ENCODE measurements at regions not wholly inside any gene's neighbourhood (a gene's known extent, or its start where the extent isn't known, plus 50 kb on each side); places are given as distances from the start of the nearest gene placed in this dataset.

DNA sequence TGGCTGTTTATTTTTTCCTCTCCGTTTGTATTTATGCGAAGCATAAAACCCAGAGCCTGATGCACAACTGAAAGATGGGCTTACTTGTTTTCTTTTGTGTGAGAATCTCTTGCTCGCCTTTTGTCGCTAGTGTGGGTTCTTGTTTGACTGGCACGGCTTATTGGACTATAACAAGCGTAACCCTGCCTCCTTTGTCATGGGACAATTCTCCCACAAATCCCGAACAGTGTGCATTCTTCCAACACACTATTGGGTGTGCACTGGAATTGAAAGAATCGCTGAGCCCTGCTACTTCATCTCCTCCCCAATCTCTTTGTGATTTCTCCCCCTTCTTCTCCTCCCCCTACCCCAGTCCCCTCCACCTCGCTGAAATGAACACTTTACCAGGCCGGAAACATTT lies 110.8 kb downstream of the ZIC5 start:
- Histone ChIP-seq H3K79me2 (ENCODE audit: control insufficient read depth, insufficient read depth, low read length) (no peaks in the 10 kb centered on the region), H3K27me3 (ENCODE audit: control insufficient read depth, extremely low read depth, insufficient read depth, low read length) (peaks cover 11% of the 10 kb centered on the region), H3K36me3 (ENCODE audit: control insufficient read depth in 2 of 2, extremely low read depth in 1 of 2, insufficient read depth in 2 of 2, low read length in 2 of 2) (no peaks in the 10 kb centered on the region), H2AFZ (ENCODE audit: control insufficient read depth, low read length) (no peak overlapping the region), H3K9ac (ENCODE audit: control insufficient read depth, extremely low read depth, insufficient read depth, low read length) (no peak overlapping the region), H3K4me2 (ENCODE audit: control insufficient read depth, extremely low read depth, insufficient read depth, low read depth, low read length) (no peak overlapping the region), H3K27ac (ENCODE audit: control insufficient read depth, insufficient read depth, low read length) (no peak overlapping the region), H4K20me1 (ENCODE audit: control insufficient read depth, extremely low read depth, insufficient read depth, low read length) (no peaks in the 10 kb centered on the region), H3K4me1 (ENCODE audit: control insufficient read depth, extremely low read depth, insufficient read depth, low read length) (no peaks in the 10 kb centered on the region), H3K4me3 (ENCODE audit: control insufficient read depth in 2 of 3, extremely low read depth in 1 of 3, insufficient read depth in 2 of 3, low read depth in 1 of 3, low read length in 3 of 3) (no peak overlapping the region), H3K9me3 (ENCODE audit: control insufficient read depth, low read depth, low read length) (no peaks in the 10 kb centered on the region), H3K9me1 (ENCODE audit: control insufficient read depth, extremely low read depth, insufficient read depth, low read length) (no peaks in the 10 kb centered on the region)
- DNase-seq (ENCODE audit: low read depth, low spot score) (no peak), FAIRE-seq (no peak)
- dilution Hi-C loops (cut with MboI; ENCODE audit: extremely low pct_ligation_motif_present, low sequenced_read_pairs) = no loop called here
- TF ChIP-seq, protein P1, sequence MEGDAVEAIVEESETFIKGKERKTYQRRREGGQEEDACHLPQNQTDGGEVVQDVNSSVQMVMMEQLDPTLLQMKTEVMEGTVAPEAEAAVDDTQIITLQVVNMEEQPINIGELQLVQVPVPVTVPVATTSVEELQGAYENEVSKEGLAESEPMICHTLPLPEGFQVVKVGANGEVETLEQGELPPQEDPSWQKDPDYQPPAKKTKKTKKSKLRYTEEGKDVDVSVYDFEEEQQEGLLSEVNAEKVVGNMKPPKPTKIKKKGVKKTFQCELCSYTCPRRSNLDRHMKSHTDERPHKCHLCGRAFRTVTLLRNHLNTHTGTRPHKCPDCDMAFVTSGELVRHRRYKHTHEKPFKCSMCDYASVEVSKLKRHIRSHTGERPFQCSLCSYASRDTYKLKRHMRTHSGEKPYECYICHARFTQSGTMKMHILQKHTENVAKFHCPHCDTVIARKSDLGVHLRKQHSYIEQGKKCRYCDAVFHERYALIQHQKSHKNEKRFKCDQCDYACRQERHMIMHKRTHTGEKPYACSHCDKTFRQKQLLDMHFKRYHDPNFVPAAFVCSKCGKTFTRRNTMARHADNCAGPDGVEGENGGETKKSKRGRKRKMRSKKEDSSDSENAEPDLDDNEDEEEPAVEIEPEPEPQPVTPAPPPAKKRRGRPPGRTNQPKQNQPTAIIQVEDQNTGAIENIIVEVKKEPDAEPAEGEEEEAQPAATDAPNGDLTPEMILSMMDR (optimal IDR thresholded peaks at IDR 0.05 in 1 of 3, IDR thresholded peaks at IDR 0.05 in 1 of 3, conservative IDR thresholded peaks at IDR 0.05 in 1 of 3; ENCODE audit: extremely low read depth in 1 of 3, insufficient read depth in 2 of 3, low read length in 3 of 3) = no peak
- TF ChIP-seq EZH2 (IDR thresholded peaks at IDR 0.05; ENCODE audit: low read length) = no peak

DNA sequence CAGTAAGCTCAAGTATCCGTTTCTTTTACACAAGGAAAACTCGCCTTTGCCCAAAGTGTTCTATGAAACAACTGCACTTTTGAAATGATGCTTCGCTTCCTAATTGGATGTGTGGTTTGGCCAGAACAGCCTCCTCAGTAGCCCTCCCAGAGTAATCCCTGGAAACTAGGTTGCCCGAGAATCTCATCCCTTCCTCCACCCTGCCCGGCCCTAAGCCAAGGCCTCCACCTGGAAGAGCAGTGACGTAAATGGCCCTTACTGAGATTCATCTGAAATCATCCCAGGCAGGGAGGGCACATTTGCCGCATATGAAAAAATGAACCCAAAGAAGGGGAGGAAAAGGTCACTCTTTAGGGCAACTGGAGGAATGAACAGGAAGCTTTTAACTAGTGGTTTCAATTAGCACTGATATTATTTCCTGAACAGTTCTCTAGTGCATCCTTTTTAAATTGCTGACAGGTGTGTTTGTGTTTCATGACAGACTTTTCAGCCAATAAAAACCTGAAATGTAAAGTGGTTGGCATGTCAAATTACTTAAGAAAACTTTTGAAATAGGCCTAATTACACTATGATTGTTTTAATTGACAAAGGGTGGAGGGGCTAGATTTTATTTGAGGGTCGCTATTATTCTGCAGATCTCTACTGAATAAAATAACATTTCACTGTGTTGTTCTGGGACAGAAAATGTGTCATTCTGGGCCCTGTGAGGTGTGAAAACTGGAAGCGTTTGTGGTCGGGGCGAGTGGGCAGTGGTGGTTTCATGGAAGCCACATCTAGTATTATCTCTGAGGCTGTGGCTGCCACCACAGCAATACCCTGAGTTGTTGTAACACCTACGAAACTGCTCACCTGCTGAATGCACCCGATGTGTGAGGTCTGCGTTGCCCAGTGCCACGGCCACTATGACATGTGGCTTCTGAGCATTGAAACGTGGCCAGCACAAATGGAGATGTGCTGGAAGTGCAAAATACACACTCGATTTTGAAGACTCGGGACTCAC lies 112.1 kb downstream of the ZIC5 start:
- H3K27ac ChIP-seq (ENCODE audit: control insufficient read depth, insufficient read depth, low read length) = no peak overlapping the region
- no peak overlapping the region for H2AFZ ChIP-seq (ENCODE audit: control insufficient read depth, low read length)
- H3K9me3 ChIP-seq (ENCODE audit: control insufficient read depth, low read depth, low read length) = no peaks in the 10 kb centered on the region
- no peaks in the 10 kb centered on the region for H3K9me1 ChIP-seq (ENCODE audit: control insufficient read depth, extremely low read depth, insufficient read depth, low read length)
- FAIRE-seq (no peak), DNase-seq (ENCODE audit: low read depth, low spot score) (no peak)
- H3K79me2 ChIP-seq (ENCODE audit: control insufficient read depth, insufficient read depth, low read length) = no peaks in the 10 kb centered on the region
- no peak overlapping the region for H3K4me2 ChIP-seq (ENCODE audit: control insufficient read depth, extremely low read depth, insufficient read depth, low read depth, low read length)
- no peak overlapping the region for H3K4me3 ChIP-seq (ENCODE audit: control insufficient read depth in 2 of 3, extremely low read depth in 1 of 3, insufficient read depth in 2 of 3, low read depth in 1 of 3, low read length in 3 of 3)
- H3K9ac ChIP-seq (ENCODE audit: control insufficient read depth, extremely low read depth, insufficient read depth, low read length) = no peak overlapping the region
- H4K20me1 ChIP-seq (ENCODE audit: control insufficient read depth, extremely low read depth, insufficient read depth, low read length) = no peaks in the 10 kb centered on the region
- peaks cover 11% of the 10 kb centered on the region for H3K27me3 ChIP-seq (ENCODE audit: control insufficient read depth, extremely low read depth, insufficient read depth, low read length)
- H3K4me1 ChIP-seq (ENCODE audit: control insufficient read depth, extremely low read depth, insufficient read depth, low read length) = no peaks in the 10 kb centered on the region
- dilution Hi-C loops (cut with MboI; ENCODE audit: extremely low pct_ligation_motif_present, low sequenced_read_pairs) = no loop called here
- no peaks in the 10 kb centered on the region for H3K36me3 ChIP-seq (ENCODE audit: control insufficient read depth in 2 of 2, extremely low read depth in 1 of 2, insufficient read depth in 2 of 2, low read length in 2 of 2)
- TF ChIP-seq EZH2 (IDR thresholded peaks at IDR 0.05; ENCODE audit: low read length) = no peak
